Stimulated activated CD8-positive, alpha-beta memory T cell treated with anti-CD3 and anti-CD28 coated beads, Interleukin-12 subunit alpha, Interleukin-12 subunit beta, amount 100 ng/mL, for 1 hour (primary cell): ENCODE measurements at regions not wholly inside any gene's neighbourhood (a gene's known extent, or its start where the extent isn't known, plus 50 kb on each side); places are given as distances from the start of the nearest gene placed in this dataset.

ENCODE experiments used
- DNase-seq: peaks from one replicate; pipeline ENCODE4 v3.0.0-alpha.2; 2020; ENCODE audit warnings: low read depth

DNA sequence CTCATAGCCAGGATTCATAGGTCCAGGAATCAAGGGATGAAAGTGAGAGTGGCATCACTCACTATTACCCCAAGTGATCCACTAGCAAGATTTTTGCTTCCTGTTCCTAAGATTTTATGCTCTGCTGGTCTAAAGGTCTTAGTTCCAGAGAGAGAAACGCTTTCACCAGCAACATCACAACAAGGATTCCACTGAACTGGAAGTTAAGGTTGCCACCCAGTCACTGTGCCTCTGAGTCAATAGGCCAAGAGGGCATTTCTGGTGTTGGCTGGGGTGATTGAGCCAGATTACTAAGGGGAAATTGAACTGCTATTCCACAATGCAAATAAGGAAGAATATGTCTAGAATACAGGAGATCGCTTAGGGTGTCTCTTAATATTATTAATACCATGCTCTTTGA is 142.5 kb upstream of the ARID2 start:
- DNase-seq: no peak

DNA sequence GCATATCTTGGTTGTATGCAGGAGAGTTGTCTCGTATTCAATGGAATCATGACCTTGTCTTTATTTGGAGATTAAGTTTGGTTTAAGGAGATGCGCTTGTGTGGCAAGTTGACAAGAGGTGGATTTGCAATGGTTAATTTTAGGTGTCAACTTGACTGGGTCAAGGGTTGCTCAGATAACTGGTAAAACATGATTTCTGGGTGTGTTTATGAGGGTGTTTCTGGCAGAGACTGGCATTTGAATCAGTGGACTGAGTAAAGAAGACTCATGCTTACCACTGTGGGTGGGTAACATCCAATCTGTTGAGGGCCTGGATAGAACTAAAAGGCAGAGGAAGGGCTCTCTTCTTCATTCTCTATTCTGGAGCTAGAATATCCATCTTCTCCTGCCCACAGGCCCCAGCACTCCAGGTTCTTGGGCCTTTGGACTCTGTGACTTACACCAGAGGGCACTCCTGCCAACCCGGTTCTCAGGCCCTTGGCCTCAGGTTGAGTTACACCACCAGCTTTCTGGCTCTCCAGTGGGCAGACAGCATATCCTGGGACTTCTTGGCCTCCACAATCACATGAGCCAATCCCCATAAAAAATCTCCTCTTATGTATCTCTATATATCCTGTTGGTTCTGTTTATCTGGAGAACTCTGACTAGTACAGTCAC is 141.5 kb upstream of the ARID2 start:
- DNase-seq: no peak

DNA sequence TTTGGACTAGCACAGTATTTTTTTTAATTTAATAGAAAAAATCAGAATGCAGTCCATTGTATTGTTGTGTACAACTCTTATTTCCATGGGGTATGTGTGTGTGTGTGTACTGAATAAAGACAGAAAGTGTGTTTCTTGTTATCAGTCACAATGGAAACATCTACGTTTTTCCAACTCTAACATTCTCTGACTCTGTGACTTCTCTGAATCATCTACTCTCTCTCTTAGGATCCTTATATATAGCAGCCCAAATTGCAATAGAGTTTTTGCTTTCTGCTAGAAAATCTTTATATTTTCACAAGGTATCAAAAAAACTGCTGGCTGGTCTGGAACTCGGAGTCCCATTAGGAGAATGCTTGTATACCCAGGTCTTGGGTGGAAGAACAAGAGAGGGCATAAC is 138.9 kb upstream of the ARID2 start:
- DNase-seq: no peak

DNA sequence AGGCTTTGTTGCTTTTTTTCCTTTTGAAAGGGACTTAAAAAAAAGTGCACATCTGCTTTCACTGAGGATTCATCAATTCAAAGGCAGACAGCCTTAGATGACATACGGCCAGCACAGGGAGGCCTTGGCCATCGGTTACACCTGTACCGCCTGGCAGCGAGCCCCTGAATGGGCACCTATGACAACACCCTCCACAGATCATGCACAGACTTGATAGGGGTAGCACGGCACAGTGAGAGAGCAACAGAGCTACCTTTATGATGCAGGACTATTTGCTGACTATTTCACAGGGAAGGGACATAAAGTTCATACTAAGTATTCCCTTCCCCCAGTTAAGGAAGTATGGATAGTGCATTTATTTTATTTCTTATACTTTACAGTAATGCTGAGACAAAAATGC is 137.9 kb upstream of the ARID2 start:
- no peak for DNase-seq

DNA sequence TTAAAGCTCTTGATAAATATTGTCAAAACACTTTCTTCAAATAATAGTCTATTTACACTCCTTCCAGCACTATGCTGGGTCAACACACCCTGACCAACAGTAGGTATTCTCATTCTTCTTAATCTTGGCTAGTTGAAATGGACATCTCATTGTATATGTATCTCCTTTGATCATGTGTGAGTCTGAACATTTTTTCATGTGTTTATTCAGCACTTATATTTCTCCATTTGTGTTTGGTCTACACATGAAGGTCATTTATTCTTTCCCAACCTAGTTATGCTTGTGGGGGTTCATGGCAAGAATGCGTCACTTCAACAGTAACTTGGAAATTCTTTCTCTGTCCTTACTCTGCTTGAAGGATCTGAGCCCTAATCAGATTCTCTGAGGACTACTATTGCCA is 133.1 kb upstream of the ARID2 start:
- DNase-seq: no peak

DNA sequence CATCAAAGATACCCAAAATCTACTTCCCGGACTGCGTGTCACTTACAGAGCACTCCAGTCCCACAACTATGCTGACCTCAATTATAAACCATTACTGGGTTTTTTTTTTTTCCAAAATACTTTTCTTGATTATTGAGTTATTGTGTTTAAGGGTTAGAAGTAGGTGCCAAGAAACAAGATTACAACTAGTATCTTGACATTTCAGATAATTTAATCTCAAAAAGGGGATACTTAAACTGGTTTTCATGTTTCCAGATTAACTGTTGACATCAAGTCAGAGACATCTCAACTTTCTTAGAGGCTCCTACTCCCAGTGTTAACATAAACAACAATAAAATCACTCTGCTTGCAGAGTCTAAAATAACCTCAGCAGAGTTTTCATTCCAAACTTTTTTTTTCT is 131.2 kb upstream of the ARID2 start:
- no peak for DNase-seq

DNA sequence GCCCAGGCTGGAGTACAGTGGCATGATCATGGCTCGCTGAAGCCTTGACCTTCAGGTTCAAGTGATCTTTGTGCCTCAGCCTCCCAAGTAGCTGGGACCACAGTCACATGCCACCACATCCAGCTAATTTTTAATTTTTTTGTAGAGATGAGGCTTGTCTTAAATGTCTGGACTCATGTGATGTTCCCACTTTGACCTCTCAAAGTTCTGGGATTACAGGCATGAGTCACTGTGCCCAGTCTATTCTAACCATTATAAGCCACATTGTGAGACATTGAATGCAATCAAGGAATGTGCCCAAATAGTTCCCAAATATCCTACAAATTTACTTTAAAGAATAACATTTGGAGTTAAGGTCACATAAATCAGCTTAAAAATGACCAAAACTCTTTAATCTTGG is 130.7 kb upstream of the ARID2 start:
- DNase-seq: no peak

DNA sequence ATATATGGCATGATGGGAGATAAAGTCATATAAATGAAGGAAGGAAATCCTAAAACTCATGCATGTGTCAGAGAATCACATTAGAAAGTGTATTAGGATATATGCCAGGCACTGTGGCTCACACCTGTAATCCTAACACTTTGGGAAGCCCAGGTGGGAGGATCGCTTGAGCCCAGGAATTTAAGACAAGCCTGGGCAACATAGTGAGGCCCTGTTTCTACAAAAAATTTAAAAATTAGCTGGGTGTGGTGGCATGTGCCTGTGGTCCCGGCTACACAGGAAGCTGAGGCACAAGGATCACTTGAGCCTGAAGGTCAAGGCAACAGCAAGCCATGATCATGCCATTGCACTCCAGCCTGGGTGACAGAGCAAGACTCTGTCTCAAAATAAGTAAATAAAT is 130.3 kb upstream of the ARID2 start:
- no peak for DNase-seq

DNA sequence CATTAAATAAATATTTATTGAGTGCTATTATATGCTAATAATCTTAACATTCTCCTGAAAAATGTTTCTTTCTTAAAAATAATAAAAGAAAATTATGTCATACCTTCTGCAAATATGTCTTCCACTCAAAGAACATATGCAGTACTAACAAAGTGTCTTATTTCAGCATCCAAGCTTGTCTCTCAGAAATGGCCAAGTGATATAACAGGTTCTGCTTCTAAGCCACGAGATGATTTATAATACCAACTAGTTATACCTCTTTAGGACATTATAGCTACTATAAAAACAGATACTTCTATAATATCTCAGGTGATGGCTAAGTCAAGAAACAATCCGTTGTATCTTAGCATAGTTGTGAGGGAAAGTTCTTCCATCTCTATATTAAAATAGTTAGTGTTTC is 128.1 kb upstream of the ARID2 start:
- DNase-seq: no peak

DNA sequence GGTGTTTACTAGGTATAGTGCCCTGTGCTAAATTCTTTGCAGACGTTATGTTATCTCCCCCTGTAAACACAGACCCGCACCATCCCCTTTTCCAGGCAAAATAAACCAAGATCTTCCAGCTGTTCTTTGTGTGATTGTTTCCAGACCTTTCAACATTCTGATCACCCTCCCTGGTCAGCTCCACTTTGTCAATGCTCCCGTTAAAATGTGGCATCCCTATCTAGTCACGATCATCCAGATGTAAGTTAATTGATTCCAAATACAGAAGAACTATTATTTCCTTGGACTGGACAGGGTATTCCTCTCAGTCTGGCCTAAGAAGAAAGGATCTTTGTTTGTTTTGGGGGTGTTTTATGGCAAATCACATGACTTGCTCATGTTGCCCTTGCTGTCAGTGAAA is 127.6 kb upstream of the ARID2 start:
- no peak for DNase-seq

DNA sequence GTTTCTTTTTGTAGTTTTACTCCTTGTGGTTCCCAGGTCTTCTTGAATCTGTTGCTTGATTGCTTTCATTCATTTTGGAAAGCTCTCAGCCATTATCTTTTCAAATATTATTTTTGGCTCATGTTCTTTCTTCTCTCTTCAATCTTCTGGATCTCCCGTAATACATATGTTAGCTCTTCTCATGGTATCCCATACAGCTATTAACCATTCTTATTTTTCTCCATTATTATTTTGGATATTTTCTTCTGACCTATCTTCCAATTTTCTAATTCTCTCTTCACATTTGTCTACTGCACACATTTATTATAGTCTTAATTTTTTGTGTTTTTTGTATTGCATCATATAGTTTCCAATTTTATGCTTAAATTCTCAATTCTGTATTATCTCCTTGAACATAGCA is 123.9 kb upstream of the ARID2 start:
- DNase-seq: no peak

DNA sequence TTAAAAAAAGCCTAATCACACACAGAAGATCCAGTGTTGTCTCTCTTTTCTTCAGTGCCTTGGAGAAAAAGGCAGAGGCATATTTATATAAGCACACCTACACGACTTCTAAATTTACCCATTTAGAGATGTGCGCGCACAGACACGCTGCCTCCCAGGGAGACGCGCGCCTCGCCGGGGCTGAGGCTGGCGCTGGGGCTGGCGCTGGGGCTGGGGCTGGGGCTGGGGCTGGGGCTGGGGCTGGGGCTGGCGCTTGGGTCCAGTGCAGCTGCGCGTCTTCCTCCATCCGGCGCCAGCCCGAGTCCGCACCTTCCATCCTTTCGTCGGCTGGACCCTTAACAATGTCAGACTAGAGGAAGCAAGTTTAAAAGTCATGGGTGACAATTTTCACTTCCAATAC is 118.4 kb upstream of the ARID2 start:
- no peak for DNase-seq

DNA sequence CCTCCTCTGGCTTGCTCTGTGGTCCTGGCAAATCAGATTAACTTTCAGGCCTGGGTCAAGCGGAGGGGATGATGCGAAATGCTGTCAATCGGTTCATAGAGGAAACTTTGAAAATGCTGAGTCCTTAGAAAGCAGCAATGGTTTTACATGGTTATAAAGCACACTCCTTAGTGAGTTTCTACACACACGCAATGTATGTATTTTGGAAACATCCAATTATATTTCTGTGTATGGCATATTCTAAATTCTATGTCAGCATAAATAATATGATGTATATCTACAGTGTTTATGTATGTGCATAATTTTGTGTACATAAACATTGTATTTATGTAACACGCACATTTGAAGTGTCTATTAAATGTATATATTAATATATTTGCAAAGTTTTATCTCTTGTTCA is 118.0 kb upstream of the ARID2 start:
- DNase-seq: no peak

DNA sequence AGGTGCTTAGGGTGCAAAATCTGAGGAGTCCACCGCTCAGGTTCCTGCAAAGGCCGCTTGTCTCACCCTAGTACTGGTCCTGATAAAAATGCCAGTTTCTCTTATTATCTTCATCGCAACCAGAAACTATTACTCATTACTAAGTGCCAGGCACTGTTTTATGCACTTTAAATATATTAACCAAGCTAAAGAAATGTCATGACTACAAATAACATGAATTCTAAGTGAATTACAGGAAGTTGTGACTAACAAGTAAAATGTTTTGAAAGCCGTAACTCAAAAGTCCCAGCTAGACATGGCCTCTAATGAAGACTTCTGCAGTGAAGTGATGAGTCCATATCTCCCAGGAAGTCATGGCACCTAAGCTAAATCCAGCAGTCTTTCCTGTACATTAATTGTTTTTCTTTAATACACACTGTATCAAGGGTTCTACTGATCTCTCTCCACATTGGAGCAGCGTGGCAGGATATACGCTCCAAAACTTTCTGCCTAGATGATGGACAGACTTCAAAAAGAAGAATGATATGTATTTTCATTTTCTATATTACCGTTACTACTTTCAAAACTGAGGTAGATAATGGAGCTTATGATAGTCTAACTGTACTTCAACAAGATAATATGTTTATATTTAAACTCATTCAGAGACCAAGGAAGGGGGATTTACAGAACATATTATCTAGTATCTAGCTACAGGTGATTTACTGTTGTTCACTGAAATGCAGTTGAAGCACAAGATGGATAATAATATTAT is 117.3 kb upstream of the ARID2 start:
- DNase-seq: no peak

DNA sequence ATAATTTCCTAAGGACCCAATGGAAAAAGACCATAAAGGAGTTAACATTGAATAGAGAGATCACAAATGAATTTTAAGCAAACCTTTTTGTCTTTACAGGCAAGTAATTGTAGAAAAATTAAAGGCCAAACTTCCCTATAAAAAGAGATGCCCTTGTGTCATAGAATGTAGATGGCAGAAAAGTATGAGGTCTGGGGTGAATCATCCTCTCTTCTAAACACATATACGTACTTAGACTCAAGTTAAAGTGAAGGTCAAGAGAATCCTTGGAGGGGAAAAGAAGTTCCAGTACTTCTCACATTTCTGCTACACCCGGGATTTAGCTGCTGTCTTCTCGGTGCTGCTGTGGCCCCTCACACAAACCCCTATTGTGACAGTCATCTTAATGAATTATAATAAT is 116.2 kb upstream of the ARID2 start:
- DNase-seq: no peak

DNA sequence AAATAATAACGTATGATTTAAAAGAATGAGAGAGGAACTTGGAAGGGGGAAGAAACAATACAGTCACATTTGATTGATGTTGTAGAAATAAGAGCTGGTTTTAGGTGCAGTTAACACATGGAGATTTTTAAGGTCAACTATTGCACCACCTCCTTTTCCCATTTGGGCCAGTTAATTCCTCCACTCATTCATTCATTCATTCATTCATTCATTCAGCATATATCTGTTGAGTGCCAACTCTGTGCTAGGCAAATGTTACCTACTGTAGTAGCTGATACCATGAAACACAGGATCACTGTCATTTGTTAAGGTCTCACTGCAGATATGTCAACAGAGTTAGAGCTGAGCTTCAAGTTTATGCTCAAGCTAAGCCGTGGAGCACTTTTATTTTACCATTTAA is 115.7 kb upstream of the ARID2 start:
- DNase-seq: no peak

DNA sequence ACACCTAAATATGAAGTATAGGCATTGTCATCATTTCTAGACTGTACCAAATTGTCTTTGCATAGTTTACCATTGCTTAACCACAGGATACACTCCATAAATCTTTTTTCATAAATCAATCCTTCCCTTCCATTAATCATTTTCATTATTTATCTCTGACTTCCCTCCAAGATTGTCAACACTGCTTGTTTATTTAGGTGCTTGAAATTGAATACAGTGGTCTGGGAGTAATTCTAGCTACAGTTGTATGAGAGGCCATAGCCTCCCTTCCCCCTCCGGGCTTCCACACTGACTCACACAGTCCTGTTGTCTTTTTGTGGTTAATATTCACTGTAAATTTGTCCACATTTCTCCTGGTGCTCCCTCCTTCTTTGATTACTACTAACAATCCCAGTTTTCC is 114.2 kb upstream of the ARID2 start:
- no peak for DNase-seq

DNA sequence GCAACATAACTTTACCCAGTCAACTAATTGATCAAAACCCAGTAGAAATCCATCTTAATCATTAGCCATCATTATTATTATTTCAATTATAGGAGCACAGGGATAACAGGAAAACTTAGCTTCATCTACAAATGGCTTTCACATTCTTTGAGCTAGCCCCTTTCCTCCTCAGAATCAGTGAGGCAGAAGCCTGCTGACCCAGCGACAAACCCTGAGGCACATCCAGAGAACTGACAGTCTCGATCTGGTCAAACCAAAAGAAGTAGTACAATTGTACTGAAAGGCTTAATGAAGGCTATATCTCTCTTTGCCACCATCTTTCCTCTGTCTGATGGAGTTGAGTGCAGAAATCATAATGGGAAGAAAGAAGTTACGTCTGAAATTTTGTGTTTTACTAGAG is 109.8 kb upstream of the ARID2 start:
- DNase-seq: no peak

DNA sequence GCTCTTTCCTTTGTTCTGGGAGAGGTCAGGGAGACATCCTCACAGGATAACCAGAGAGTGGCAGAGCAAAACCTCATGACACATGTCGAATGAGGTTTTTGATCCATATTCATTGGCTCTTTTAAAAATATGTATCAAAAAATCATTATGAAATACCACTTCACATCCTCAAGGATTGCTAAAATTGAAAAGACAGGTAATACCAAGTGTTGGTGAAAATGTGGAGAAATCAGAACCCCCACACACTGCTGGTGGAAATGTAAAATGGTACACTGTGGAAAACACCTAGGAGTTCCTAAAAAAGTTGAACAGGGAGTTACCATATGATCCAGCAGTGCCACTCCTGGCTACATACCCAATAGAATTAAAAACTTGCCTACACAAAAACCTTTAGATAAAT is 107.8 kb upstream of the ARID2 start:
- DNase-seq: no peak

DNA sequence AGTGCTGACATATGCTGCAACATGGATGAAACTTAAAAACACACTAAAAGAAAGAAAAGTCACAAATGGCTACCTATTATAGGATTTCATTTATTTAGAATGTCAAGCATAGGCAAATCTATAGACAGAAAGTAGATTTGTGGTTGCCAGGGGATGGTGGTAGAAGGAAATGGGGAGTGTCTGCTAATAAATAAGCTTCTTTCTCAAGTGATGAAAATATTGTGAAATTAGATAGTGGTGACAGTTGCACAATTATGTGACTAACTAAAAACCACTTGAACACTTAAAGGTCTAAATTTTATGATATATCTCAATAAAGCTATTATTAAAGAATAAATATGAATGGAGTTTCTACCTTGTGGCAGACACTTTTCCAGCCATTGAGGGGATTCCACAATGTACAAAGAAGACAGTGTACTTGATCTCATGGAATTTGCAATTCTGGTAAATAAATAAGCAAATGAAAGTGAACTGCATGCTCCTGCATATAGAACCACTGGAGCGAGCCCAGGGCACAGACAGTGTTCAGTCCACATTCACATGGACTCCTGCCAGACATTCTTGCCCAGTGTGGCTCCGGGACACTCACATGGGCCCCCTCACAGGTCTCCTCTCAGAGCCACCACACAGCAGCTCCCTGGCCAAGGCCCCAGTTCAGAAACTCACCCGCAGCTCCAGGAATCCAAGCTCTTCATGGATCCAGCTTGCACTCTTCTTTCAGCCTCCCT is 107.1 kb upstream of the ARID2 start:
- no peak for DNase-seq

DNA sequence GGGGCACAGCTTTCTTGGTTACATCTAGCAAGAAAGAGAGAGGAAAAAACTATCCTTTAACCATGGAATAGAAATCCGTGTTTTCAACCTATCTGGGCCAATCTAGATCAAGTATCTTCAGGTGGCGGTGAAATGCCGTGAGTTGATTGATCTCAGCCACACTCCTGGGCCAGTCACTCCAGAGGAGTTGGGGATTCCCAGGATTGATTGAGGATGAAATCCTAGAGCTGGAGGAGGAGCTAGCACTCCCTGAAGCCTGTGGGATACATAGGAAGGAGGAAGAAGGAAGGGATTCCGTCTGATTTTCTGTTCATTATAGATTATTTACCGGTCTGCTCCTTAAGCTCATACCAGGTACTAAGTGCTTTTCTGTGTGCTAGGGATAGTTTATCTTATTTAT is 106.3 kb upstream of the ARID2 start:
- DNase-seq: no peak

DNA sequence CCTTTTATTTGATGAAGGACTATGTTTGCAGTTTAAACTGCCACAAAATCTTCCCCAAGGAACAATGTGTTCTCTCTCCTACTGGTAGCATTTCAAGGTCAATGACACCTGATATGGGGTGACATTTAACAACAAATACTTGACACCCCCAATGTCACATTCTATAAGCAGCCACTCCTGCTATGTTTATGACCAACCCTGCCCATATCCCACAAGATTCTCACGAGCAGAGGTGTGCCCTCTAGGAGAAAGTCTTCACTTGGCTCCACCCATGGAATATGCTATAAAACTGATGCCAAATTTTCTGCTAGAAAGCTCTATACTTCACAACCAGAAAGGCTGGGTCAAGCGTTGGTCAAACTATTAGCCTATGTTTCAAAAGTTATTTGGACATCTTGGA is 105.6 kb upstream of the ARID2 start:
- DNase-seq: no peak

DNA sequence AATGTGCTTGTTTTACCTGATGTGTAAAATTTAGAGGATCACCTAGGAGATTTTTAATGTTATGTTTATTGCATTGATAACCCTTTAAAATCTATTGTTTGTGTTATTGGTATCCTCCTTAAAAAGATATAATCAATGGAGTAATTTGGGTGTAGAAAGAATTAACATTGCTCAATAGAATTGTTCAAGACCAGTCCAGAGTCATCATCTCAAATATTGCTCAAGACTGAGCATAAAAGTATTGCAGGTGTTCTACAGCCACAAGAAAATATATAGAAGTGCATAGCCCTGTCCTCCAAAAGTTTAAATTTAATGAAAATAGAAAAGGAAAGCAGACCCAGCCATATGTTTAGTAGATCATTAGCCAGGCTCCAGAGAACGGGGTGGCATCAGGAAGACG is 102.5 kb upstream of the ARID2 start:
- DNase-seq: no peak
